ENCODE measurements at regions not wholly inside any gene's neighbourhood (a gene's known extent, or its start where the extent isn't known, plus 50 kb on each side); places are given as distances from the start of the nearest gene placed in this dataset.

GRCh38 chr4:58225460-58225859, 1115.3 kb upstream of the IGFBP7 start:
- H3T11ph ChIP-seq (ENCODE audit: low read length), result no peak overlapping the region
- H3K18ac ChIP-seq (ENCODE audit: insufficient read length, low read depth, low read length), result no peak overlapping the region
- no peak overlapping the region for H4K5ac ChIP-seq (ENCODE audit: insufficient read length, low read depth, low read length)
- H3K23ac ChIP-seq (ENCODE audit: insufficient read length, low read depth, low read length), result no peak overlapping the region
- WGBS (ENCODE audit: extremely low coverage, insufficient read length, low lambda C conversion rate), result no CpG with 5 or more reads among the region's 1 CpG
- no peak overlapping the region for H3K27ac ChIP-seq (ENCODE audit: insufficient read length, low read depth, low read length)
- H3K4me1 ChIP-seq (ENCODE audit: insufficient read depth, low read length), result no peaks in the 10 kb centered on the region
- no peak overlapping the region for H2AFZ ChIP-seq (ENCODE audit: low read length)
- H3K79me1 ChIP-seq (ENCODE audit: insufficient read depth, low read depth, low read length, poor library complexity, severe bottlenecking), result no peaks in the 10 kb centered on the region
- no peaks in the 10 kb centered on the region for H4K20me1 ChIP-seq (ENCODE audit: control insufficient read depth, insufficient read depth, insufficient read length)
- no peak overlapping the region for H4K91ac ChIP-seq (ENCODE audit: insufficient read length, low read depth, low read length)
- no peak overlapping the region for H3K4me2 ChIP-seq (ENCODE audit: insufficient read depth, insufficient read length, low read length)
- H3K56ac ChIP-seq (ENCODE audit: insufficient read length, low read depth, low read length), result no peak overlapping the region
- H3K27me3 Mint-ChIP-seq (ENCODE audit: low read depth), result no peaks in the 10 kb centered on the region
- no peak overlapping the region for H3K14ac ChIP-seq (ENCODE audit: insufficient read depth, low read length)
- H3K4ac ChIP-seq (ENCODE audit: low read depth, low read length), result no peak overlapping the region
- no peak overlapping the region for H3K9ac ChIP-seq (ENCODE audit: extremely low read depth, insufficient read length, low read length)
- peaks cover 1 to 6% of the 10 kb centered on the region in 2 experiments; a peak in 2 of 5 replicates for H3K9me3 Mint-ChIP-seq
- TF ChIP-seq, protein P1, sequence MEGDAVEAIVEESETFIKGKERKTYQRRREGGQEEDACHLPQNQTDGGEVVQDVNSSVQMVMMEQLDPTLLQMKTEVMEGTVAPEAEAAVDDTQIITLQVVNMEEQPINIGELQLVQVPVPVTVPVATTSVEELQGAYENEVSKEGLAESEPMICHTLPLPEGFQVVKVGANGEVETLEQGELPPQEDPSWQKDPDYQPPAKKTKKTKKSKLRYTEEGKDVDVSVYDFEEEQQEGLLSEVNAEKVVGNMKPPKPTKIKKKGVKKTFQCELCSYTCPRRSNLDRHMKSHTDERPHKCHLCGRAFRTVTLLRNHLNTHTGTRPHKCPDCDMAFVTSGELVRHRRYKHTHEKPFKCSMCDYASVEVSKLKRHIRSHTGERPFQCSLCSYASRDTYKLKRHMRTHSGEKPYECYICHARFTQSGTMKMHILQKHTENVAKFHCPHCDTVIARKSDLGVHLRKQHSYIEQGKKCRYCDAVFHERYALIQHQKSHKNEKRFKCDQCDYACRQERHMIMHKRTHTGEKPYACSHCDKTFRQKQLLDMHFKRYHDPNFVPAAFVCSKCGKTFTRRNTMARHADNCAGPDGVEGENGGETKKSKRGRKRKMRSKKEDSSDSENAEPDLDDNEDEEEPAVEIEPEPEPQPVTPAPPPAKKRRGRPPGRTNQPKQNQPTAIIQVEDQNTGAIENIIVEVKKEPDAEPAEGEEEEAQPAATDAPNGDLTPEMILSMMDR (conservative IDR thresholded peaks at IDR 0.05), result peak; percentile 51; the same call in 2 of the 3 replicates
- H3K36me3 Mint-ChIP-seq (ENCODE audit: insufficient read depth in 1 of 3, low read depth in 3 of 3), result no peaks in the 10 kb centered on the region; a peak in 1 of 7 replicates
- no peak overlapping the region for H2BK15ac ChIP-seq (ENCODE audit: low read depth, low read length)
- H4K8ac ChIP-seq (replicated peaks; ENCODE audit: insufficient read length, low read depth, low read length), result no peak overlapping the region
- H2BK120ac ChIP-seq (ENCODE audit: low read depth, low read length, poor library complexity, severe bottlenecking), result no peak overlapping the region
- H3K27ac Mint-ChIP-seq, result 0 out of 7 replicates have a peak overlapping the region, but pooled peaks of 1 of the 3 experiments have one; percentile 6
- no peaks in the 10 kb centered on the region for H3K27me3 ChIP-seq (ENCODE audit: insufficient read depth, low read length)
- no peak overlapping the region for H3K4me3 Mint-ChIP-seq
- H2BK5ac ChIP-seq (ENCODE audit: insufficient read length, low read length), result no peak overlapping the region
- DNase-seq, result no peak
- H3K23me2 ChIP-seq (ENCODE audit: insufficient read length, low read depth, low read length, poor library complexity, severe bottlenecking), result no peaks in the 10 kb centered on the region
- no peak overlapping the region for H2AK5ac ChIP-seq (ENCODE audit: insufficient read length, low read length)
- H2BK20ac ChIP-seq (ENCODE audit: low read depth, low read length, poor library complexity, severe bottlenecking), result no peak overlapping the region
- H2BK12ac ChIP-seq (ENCODE audit: insufficient read length, low read depth, low read length), result no peak overlapping the region
- no peaks in the 10 kb centered on the region for H3K9me3 ChIP-seq (ENCODE audit: control insufficient read depth, low read depth, low read length)
- H3K4me1 Mint-ChIP-seq, result no peaks in the 10 kb centered on the region
- H3K79me2 ChIP-seq (ENCODE audit: insufficient read depth, low read length), result no peaks in the 10 kb centered on the region
